HEK293 (cell line): ENCODE measurements at regions not wholly inside any gene's neighbourhood (a gene's known extent, or its start where the extent isn't known, plus 50 kb on each side); places are given as distances from the start of the nearest gene placed in this dataset.

Source experiments
- CTCF ChIA-PET: fragments of 350-600 bp; formaldehyde crosslinking; extraction: SDS; loops from one replicate; lab custom pipeline; 2021; ENCODE audit warnings: antibody characterized with exemption; lab: Yijun Ruan, JAX
- POLR2A ChIA-PET: fragments of 300-600 bp; formaldehyde crosslinking; extraction: SDS; loops from one replicate; lab custom pipeline; 2020; ENCODE audit warnings: antibody characterized with exemption, inconsistent platforms; lab: Yijun Ruan, JAX
- H3K27ac ChIP-seq: fragments of 200-500 bp; sonication (Bioruptor generic); 2 replicates; pipeline ENCODE4 v1.5.1; 2014; ENCODE audit warnings: low read depth, low read length, control low read depth, inconsistent platforms; ENCODE audit errors: extremely low read depth
- H3K36me3 ChIP-seq, 2 experiments: fragments of 200-500 bp in 1 of 2; sonication (Bioruptor generic) in 1 of 2; 1 replicate in 1 of 2; 2 replicates in 1 of 2; pipeline ENCODE4 v1.5.1; 2014 to 2017; ENCODE audit warnings: inconsistent platforms in 2 of 2, low read length in 2 of 2; ENCODE audit not compliant: control insufficient read depth in 2 of 2, insufficient read depth in 1 of 2
- H3K4me1 ChIP-seq: fragments of 200-500 bp; sonication (Bioruptor generic); 2 replicates; pipeline ENCODE4 v1.5.1; 2014; ENCODE audit warnings: mild to moderate bottlenecking, low read length, inconsistent platforms; ENCODE audit not compliant: control insufficient read depth, insufficient read depth
- H3K4me3 ChIP-seq: 2 replicates; pipeline ENCODE4 v1.5.1; 2011; ENCODE audit warnings: low read depth, mild to moderate bottlenecking, control low read depth, low read length, moderate library complexity
- H3K9me3 ChIP-seq: fragments of 200-500 bp; sonication (Bioruptor generic); 2 replicates; pipeline ENCODE4 v1.5.1; 2014; ENCODE audit warnings: low read depth, low read length, inconsistent platforms; ENCODE audit not compliant: control insufficient read depth, insufficient read depth
- ATF2 ChIP-seq: fragments of 450-650 bp; formaldehyde crosslinking; IDR thresholded peaks from 2 replicates; pipeline ENCODE4 v1.5.1; 2016; ENCODE audit warnings: missing biosample characterization, missing genetic modification characterization, low read depth
- GLI2 ChIP-seq: fragments of 450-650 bp; formaldehyde crosslinking; IDR thresholded peaks from 2 replicates; pipeline ENCODE4; 2017; ENCODE audit warnings: missing biosample characterization, missing genetic modification characterization, low read depth, borderline replicate concordance
- KLF7 ChIP-seq: fragments of 450-650 bp; formaldehyde crosslinking; IDR thresholded peaks from 2 replicates; pipeline ENCODE4 v1.5.1; 2016; ENCODE audit warnings: missing biosample characterization, missing genetic modification characterization, borderline replicate concordance
- OSR2 ChIP-seq: fragments of 450-650 bp; formaldehyde crosslinking; IDR thresholded peaks from 2 replicates; pipeline ENCODE4 v1.5.1; 2016; ENCODE audit warnings: missing biosample characterization, missing genetic modification characterization
- PRDM1 ChIP-seq: fragments of 450-650 bp; formaldehyde crosslinking; IDR thresholded peaks from 2 replicates; pipeline ENCODE4; 2016; ENCODE audit warnings: missing biosample characterization, missing genetic modification characterization
- PRDM4 ChIP-seq: fragments of 450-650 bp; formaldehyde crosslinking; IDR thresholded peaks from 2 replicates; pipeline ENCODE4 v1.5.1; 2017; ENCODE audit warnings: missing biosample characterization, missing genetic modification characterization
- SP2 ChIP-seq: fragments of 450-650 bp; formaldehyde crosslinking; IDR thresholded peaks from 2 replicates; pipeline ENCODE4 v1.5.1; 2016; ENCODE audit warnings: missing biosample characterization, missing genetic modification characterization
- SP3 ChIP-seq: fragments of 450-650 bp; formaldehyde crosslinking; IDR thresholded peaks from 2 replicates; pipeline ENCODE4 v1.5.1; 2016; ENCODE audit warnings: missing biosample characterization, missing genetic modification characterization
- SP7 ChIP-seq: fragments of 450-650 bp; formaldehyde crosslinking; IDR thresholded peaks from 2 replicates; pipeline ENCODE4 v1.5.1; 2016; ENCODE audit warnings: missing biosample characterization, missing genetic modification characterization
- TSHZ1 ChIP-seq: fragments of 450-650 bp; formaldehyde crosslinking; IDR thresholded peaks from 2 replicates; pipeline ENCODE4 v1.5.1; 2016; ENCODE audit warnings: missing biosample characterization, missing genetic modification characterization, borderline replicate concordance
- YY2 ChIP-seq: fragments of 450-650 bp; formaldehyde crosslinking; IDR thresholded peaks from 2 replicates; pipeline ENCODE4 v1.5.1; 2016; ENCODE audit warnings: missing biosample characterization, missing genetic modification characterization
- ZBTB20 ChIP-seq: fragments of 450-650 bp; formaldehyde crosslinking; IDR thresholded peaks from 2 replicates; pipeline ENCODE4 v1.5.1; 2016; ENCODE audit warnings: missing biosample characterization, missing genetic modification characterization
- ZFHX2 ChIP-seq: fragments of 450-650 bp; formaldehyde crosslinking; conservative IDR thresholded peaks from 2 replicates; pipeline ENCODE4 v1.5.1; 2016; ENCODE audit warnings: missing biosample characterization, missing genetic modification characterization
- ZNF169 ChIP-seq: fragments of 450-650 bp; formaldehyde crosslinking; IDR thresholded peaks from 2 replicates; pipeline ENCODE4 v1.5.1; 2016; ENCODE audit warnings: missing biosample characterization, missing genetic modification characterization
- ZNF214 ChIP-seq: fragments of 450-650 bp; formaldehyde crosslinking; IDR thresholded peaks from 2 replicates; pipeline ENCODE4 v1.5.1; 2017; ENCODE audit warnings: missing biosample characterization, mild to moderate bottlenecking, missing genetic modification characterization, borderline replicate concordance
- ZNF280C ChIP-seq: fragments of 450-650 bp; formaldehyde crosslinking; IDR thresholded peaks from 2 replicates; pipeline ENCODE4 v1.5.1; 2016; ENCODE audit warnings: missing biosample characterization, missing genetic modification characterization
- ZNF292 ChIP-seq: fragments of 450-650 bp; formaldehyde crosslinking; IDR thresholded peaks from 2 replicates; pipeline ENCODE4 v1.5.1; 2016; ENCODE audit warnings: low read depth, missing biosample characterization, missing genetic modification characterization, borderline replicate concordance
- ZNF391 ChIP-seq: fragments of 450-650 bp; formaldehyde crosslinking; IDR thresholded peaks from 2 replicates; pipeline ENCODE4 v1.5.1; 2016; ENCODE audit warnings: low read depth, missing biosample characterization, missing genetic modification characterization, borderline replicate concordance
- ZNF423 ChIP-seq: fragments of 450-650 bp; formaldehyde crosslinking; IDR thresholded peaks from 2 replicates; pipeline ENCODE4 v1.5.1; 2016; ENCODE audit warnings: missing biosample characterization, missing genetic modification characterization
- ZNF433 ChIP-seq: fragments of 450-650 bp; formaldehyde crosslinking; IDR thresholded peaks from 2 replicates; pipeline ENCODE4 v1.5.1; 2016; ENCODE audit warnings: missing biosample characterization, missing genetic modification characterization, low read depth
- ZNF660 ChIP-seq: fragments of 450-650 bp; IDR thresholded peaks from 2 replicates; pipeline ENCODE4 v1.5.1; 2018; ENCODE audit warnings: missing biosample characterization, mild to moderate bottlenecking, missing genetic modification characterization
- ZNF837 ChIP-seq: fragments of 450-650 bp; formaldehyde crosslinking; IDR thresholded peaks from 2 replicates; pipeline ENCODE4 v1.5.1; 2016; ENCODE audit warnings: missing biosample characterization, missing genetic modification characterization
- TF ChIP-seq, protein P1 (sequence below): fragments of 450-650 bp; formaldehyde crosslinking; IDR thresholded peaks from 2 replicates; pipeline ENCODE4 v1.5.1; 2016; ENCODE audit warnings: missing biosample characterization, missing genetic modification characterization

DNA sequence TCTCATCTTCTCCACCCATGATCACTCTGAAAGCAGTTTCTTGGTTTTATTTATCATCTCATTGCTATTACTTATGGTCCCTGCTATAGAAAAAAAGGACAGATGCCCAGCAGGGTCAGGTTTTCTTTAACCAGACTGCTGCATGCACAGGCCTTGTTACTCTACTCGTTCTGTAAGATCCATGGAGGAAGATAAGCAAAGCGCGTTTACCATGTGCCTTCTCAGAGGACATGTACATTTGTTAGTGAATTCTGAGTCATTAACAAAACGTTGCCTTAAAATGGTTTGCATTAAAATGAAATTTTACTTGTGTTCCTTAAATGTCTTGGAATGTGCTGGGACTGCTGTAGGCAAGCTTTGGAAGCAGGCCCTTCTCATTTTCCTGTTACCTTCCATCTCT, 657.3 kb upstream of the KCNMB2 start (continued):
- TF ChIP-seq PRDM4 (tag by site-specific recombination) (no peak), ZNF433 (tag by site-specific recombination) (no peak), ZNF660 (tag by site-specific recombination) (no peak), ZNF391 (tag by site-specific recombination) (no peak)

DNA sequence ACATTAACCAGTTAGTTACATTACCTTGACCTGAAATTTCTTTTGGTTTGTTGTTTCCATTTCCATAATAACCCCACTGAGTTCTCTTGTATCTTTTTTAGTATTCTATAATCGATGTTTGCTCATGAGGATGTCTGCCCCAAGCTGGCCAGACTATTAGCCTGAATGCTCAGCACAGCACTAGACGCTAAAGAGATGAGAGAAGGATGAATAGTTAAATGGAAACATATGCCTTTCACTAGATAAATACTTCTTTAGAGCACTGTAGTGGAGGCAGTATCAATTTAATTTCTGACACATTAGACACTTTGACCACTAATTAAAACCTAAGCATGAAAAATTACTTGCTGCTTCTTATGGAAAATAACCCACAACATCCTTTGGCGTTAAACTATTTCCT, 654.9 kb upstream of the KCNMB2 start:
- TF ChIP-seq SP2 (tag by site-specific recombination) (no peak), TSHZ1 (no peak), ZNF292 (tag by site-specific recombination) (no peak), GLI2 (tag by site-specific recombination) (no peak), YY2 (tag by site-specific recombination) (no peak), ZNF214 (tag by site-specific recombination) (no peak), ATF2 (no peak)
- TF ChIP-seq, protein P1, sequence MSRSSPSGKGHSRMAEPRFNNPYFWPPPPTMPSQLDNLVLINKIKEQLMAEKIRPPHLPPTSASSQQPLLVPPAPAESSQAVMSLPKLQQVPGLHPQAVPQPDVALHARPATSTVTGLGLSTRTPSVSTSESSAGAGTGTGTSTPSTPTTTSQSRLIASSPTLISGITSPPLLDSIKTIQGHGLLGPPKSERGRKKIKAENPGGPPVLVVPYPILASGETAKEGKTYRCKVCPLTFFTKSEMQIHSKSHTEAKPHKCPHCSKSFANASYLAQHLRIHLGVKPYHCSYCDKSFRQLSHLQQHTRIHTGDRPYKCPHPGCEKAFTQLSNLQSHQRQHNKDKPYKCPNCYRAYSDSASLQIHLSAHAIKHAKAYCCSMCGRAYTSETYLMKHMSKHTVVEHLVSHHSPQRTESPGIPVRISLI (tag by site-specific recombination), result no peak

GRCh38 chr3:177882124-177882648, 654.0 kb upstream of the KCNMB2 start:
- Histone ChIP-seq H3K27ac (no peak overlapping the region), H3K4me3 (no peak overlapping the region), H3K4me1 (no peaks in the 10 kb centered on the region), H3K9me3 (no peaks in the 10 kb centered on the region), H3K36me3 (no peaks in the 10 kb centered on the region)
- ChIA-PET POLR2A (no interaction called here), CTCF (no interaction called here)
- TF ChIP-seq OSR2 (tag by site-specific recombination), result no peak
- no peak for TF ChIP-seq SP7 (tag by site-specific recombination)
- TF ChIP-seq ZBTB20 (tag by site-specific recombination), result no peak
- no peak for TF ChIP-seq ZNF423 (tag by site-specific recombination)
- TF ChIP-seq ZFHX2 (tag by site-specific recombination), result no peak
- no peak for TF ChIP-seq PRDM1
- no peak for TF ChIP-seq ZNF214 (tag by site-specific recombination)
- TF ChIP-seq ZNF169 (tag by site-specific recombination), result no peak
- TF ChIP-seq ZNF292 (tag by site-specific recombination), result no peak
- no peak for TF ChIP-seq KLF7 (tag by site-specific recombination)
- TF ChIP-seq ZNF280C (tag by site-specific recombination), result no peak
- no peak for TF ChIP-seq ZNF837 (tag by site-specific recombination)
- TF ChIP-seq SP3 (tag by site-specific recombination), result no peak

More for the DNA sequence above, 654.9 kb upstream of the KCNMB2 start:
- H3K4me3 ChIP-seq, result no peak overlapping the region
- no peaks in the 10 kb centered on the region for H3K4me1 ChIP-seq
- CTCF ChIA-PET, result no interaction called here
- POLR2A ChIA-PET, result no interaction called here
- H3K36me3 ChIP-seq, result no peaks in the 10 kb centered on the region
- H3K27ac ChIP-seq, result no peak overlapping the region
- H3K9me3 ChIP-seq, result no peaks in the 10 kb centered on the region
